HepG2 (cell line): ENCODE measurements at regions not wholly inside any gene's neighbourhood (a gene's known extent, or its start where the extent isn't known, plus 50 kb on each side); places are given as distances from the start of the nearest gene placed in this dataset.

Experiments used
- ATAC-seq: fragments of 200-7000 bp; cut with Tn5 transposase; 3 replicates; pipeline ENCODE4 v1.9.1; 2020; ENCODE audit warnings: mild to moderate bottlenecking, moderate library complexity
- BruUV-seq: library from RNA; stranded (reverse); fragments of 400-500 nt; replicated peaks from 2 replicates; lab custom pipeline; 2021; lab: Mats Ljungman, UMichigan
- CTCF ChIA-PET: fragments of 300-600 bp; formaldehyde crosslinking; extraction: SDS; loops from one replicate; lab custom pipeline; 2021; ENCODE audit warnings: low total read pairs, inconsistent platforms, low intra/inter-chr PET ratio; lab: Yijun Ruan, JAX
- POLR2A ChIA-PET: fragments of 350-600 bp; sonication (Branson Sonifier 250); formaldehyde crosslinking; loops from one replicate; lab custom pipeline; 2020; ENCODE audit warnings: antibody characterized with exemption, inconsistent platforms; lab: Yijun Ruan, JAX
- DNase-seq: peaks from one replicate; pipeline ENCODE4 v3.0.0-alpha.2; 2015; ENCODE audit warnings: low spot score
- FAIRE-seq: peaks from 3 replicates; lab custom pipeline; 2011; peaks lifted over from hg19 to GRCh38; lab: Jason Lieb, UNC
- H2AFZ ChIP-seq: one replicate; pipeline ENCODE4 v1.6.1; 2011; ENCODE audit warnings: low read length, inconsistent platforms
- H3K27ac ChIP-seq: fragments of 300-600 bp; 3 replicates; pipeline ENCODE4 v1.8.0; 2011; ENCODE audit warnings: mixed run types, mild to moderate bottlenecking, mixed read lengths, low read length, inconsistent platforms; ENCODE audit not compliant: insufficient read depth; ENCODE audit errors: extremely low read length
- H3K27me3 ChIP-seq, 2 experiments: fragments of 200-600 bp in 1 of 2; 2 replicates in 1 of 2; 3 replicates in 1 of 2; pipeline versions ENCODE4 v1.6.0 to v1.8.0; 2011; ENCODE audit warnings: low read length in 2 of 2, mild to moderate bottlenecking in 2 of 2, moderate library complexity in 2 of 2, inconsistent platforms in 1 of 2; ENCODE audit not compliant: insufficient read depth in 2 of 2, control insufficient read depth in 1 of 2
- H3K36me3 ChIP-seq, 2 experiments: fragments of 200-600 bp in 1 of 2; replicated peaks in 1 of 2; 2 replicates in 1 of 2; 3 replicates in 1 of 2; pipeline versions ENCODE4 v1.5.1 to v1.8.0; 2011; ENCODE audit warnings: low read length in 2 of 2, inconsistent platforms in 1 of 2; ENCODE audit not compliant: insufficient read depth in 2 of 2, control insufficient read depth in 1 of 2
- H3K4me1 ChIP-seq: 2 replicates; pipeline ENCODE4 v1.5.1; 2012; ENCODE audit warnings: low read length, inconsistent platforms; ENCODE audit not compliant: insufficient read depth
- H3K4me2 ChIP-seq: 2 replicates; pipeline ENCODE4 v1.6.0; 2011; ENCODE audit warnings: low read depth, low read length, inconsistent platforms
- H3K4me3 ChIP-seq, 3 experiments: fragments of 200-600 bp in 1 of 3; sonication (generic), shearing (Covaris generic) in 1 of 3; replicated peaks in 1 of 3; 2 replicates each; pipeline ENCODE4 v1.5.1; 2011 to 2016; ENCODE audit warnings: low read length in 3 of 3, inconsistent platforms in 2 of 3, low read depth in 2 of 3, mild to moderate bottlenecking in 2 of 3, control low read depth in 1 of 3, mixed read lengths in 1 of 3; ENCODE audit not compliant: insufficient read depth in 1 of 3
- H3K79me2 ChIP-seq: one replicate; pipeline ENCODE4 v1.6.1; 2011; ENCODE audit warnings: low read length, inconsistent platforms; ENCODE audit not compliant: insufficient read depth
- H3K9ac ChIP-seq: 2 replicates; pipeline ENCODE4 v1.6.0; 2011; ENCODE audit warnings: mild to moderate bottlenecking, low read depth, low read length, inconsistent platforms; ENCODE audit not compliant: insufficient read depth
- H3K9me3 ChIP-seq: 2 replicates; pipeline ENCODE4 v1.5.1; 2012; ENCODE audit warnings: mild to moderate bottlenecking, low read length
- H4K20me1 ChIP-seq: 2 replicates; pipeline ENCODE4 v1.6.0; 2011; ENCODE audit warnings: inconsistent platforms, mild to moderate bottlenecking, low read length, moderate library complexity; ENCODE audit not compliant: insufficient read depth
- ESRRA ChIP-seq: sonication (generic); formaldehyde crosslinking; IDR thresholded peaks from 2 replicates; pipeline ENCODE4 v1.5.1; 2020; ENCODE audit warnings: mild to moderate bottlenecking, low read depth, missing genetic modification reagents
- GTF2F1 ChIP-seq: fragments of 150-350 bp; IDR thresholded peaks from 2 replicates; pipeline ENCODE4 v1.6.1; 2014; ENCODE audit warnings: low read length
- KAT7 ChIP-seq: IDR thresholded peaks from 2 replicates; pipeline ENCODE4 v1.6.1; 2018; ENCODE audit warnings: borderline replicate concordance, missing compliant biosample characterization
- PRDM4 ChIP-seq: sonication (generic); formaldehyde crosslinking; IDR thresholded peaks from 2 replicates; pipeline ENCODE4 v1.9.0; 2021; ENCODE audit warnings: missing genetic modification reagents, borderline replicate concordance
- SOX13 ChIP-seq, 3 experiments: fragments of 450-650 bp in 1 of 3; sonication (generic) in 1 of 3; formaldehyde crosslinking in 1 of 3; IDR thresholded peaks in 2 of 3; conservative IDR thresholded peaks in 1 of 3; 2 replicates each; pipeline versions ENCODE4 v1.5.0 to v1.6.1; 2016 to 2020; ENCODE audit warnings: antibody characterized with exemption in 1 of 3, mild to moderate bottlenecking in 1 of 3, missing compliant biosample characterization in 1 of 3, missing genetic modification reagents in 1 of 3, moderate library complexity in 1 of 3
- SSRP1 ChIP-seq: IDR thresholded peaks from 2 replicates; pipeline ENCODE4 v1.6.1; 2016; ENCODE audit warnings: control low read depth
- ZFYVE20 ChIP-seq: sonication (generic); formaldehyde crosslinking; IDR thresholded peaks from 2 replicates; pipeline ENCODE4 v1.8.0; 2023; ENCODE audit warnings: low read depth, mild to moderate bottlenecking, moderate library complexity, missing genetic modification reagents, borderline replicate concordance
- ZNF280B ChIP-seq: sonication (generic); formaldehyde crosslinking; IDR thresholded peaks from 2 replicates; pipeline ENCODE4 v1.5.0; 2020; ENCODE audit warnings: missing genetic modification reagents, mild to moderate bottlenecking, borderline replicate concordance
- ZNF383 ChIP-seq: sonication (generic); formaldehyde crosslinking; IDR thresholded peaks from 2 replicates; pipeline ENCODE4 v1.4.0; 2020; ENCODE audit warnings: missing genetic modification reagents, mild to moderate bottlenecking, borderline replicate concordance
- ZNF574 ChIP-seq: sonication (generic); formaldehyde crosslinking; IDR thresholded peaks from 2 replicates; pipeline ENCODE4 v1.4.0; 2020; ENCODE audit warnings: missing genetic modification reagents
- ZNF780A ChIP-seq: sonication (generic); formaldehyde crosslinking; IDR thresholded peaks from 2 replicates; pipeline ENCODE4 v1.8.0; 2022; ENCODE audit warnings: mild to moderate bottlenecking, missing genetic modification reagents, moderate library complexity
- ZNF839 ChIP-seq: sonication (generic); formaldehyde crosslinking; IDR thresholded peaks from 2 replicates; pipeline ENCODE4 v1.4.0; 2020; ENCODE audit warnings: missing genetic modification reagents, mild to moderate bottlenecking, borderline replicate concordance
- WGBS: methylation state at CpG from one replicate; pipeline ENCODE4 v1.1.6; 2017; ENCODE audit warnings: low lambda C conversion rate; 5-methylcytosine and 5-hydroxymethylcytosine counted together
- in situ Hi-C: cut with HindIII; loops from 2 replicates; pipeline ENCODE4 v1.10.0; 2017; ENCODE audit warnings: low pct_unique_long_range_greater_than_20kb; ENCODE audit not compliant: extremely low pct_ligation_motif_present
- intact Hi-C: fragments of 100-400 bp; cut with micrococcal nuclease; formaldehyde crosslinking; loops from one replicate; pipeline ENCODE4 v1.10.0; 2022; ENCODE audit not compliant: unreplicated experiment

- POLR2A ChIA-PET, result no interaction called here
- 73% methylated on average over 25 of the region's 31 CpGs for WGBS
- BruUV-seq, result no TSS peak
- in situ Hi-C loops (loop anchor here (10.0 kb wide), 1 partner anchor 212 kb away; no protein-coding TSS in a partner anchor), intact Hi-C loops (no loop called here)
- DNase-seq, result no peak
- Histone ChIP-seq H3K27me3 (peaks cover 2 to 7% of the 10 kb centered on the region in 2 experiments; a peak in 4 of 5 replicates), H2AFZ (no peak overlapping the region), H3K4me2 (no peak overlapping the region), H3K4me3 (no peak overlapping the region), H3K9ac (no peak overlapping the region), H3K27ac (no peak overlapping the region), H3K36me3 (no peaks in the 10 kb centered on the region), H3K79me2 (no peaks in the 10 kb centered on the region), H3K9me3 (no peaks in the 10 kb centered on the region), H4K20me1 (no peaks in the 10 kb centered on the region), H3K4me1 (no peaks in the 10 kb centered on the region)
- CTCF ChIA-PET, result no interaction called here
- no peak for ATAC-seq
- no peak for FAIRE-seq
- TF ChIP-seq ZNF780A (CRISPR knock-in tag) (no peak), PRDM4 (CRISPR knock-in tag) (no peak), SOX13 (IDR thresholded peaks at IDR 0.05) (no peak), SOX13 (CRISPR knock-in tag; conservative IDR thresholded peaks at IDR 0.05 in 1 of 2, IDR thresholded peaks at IDR 0.05 in 1 of 2) (no peak), ZNF574 (CRISPR knock-in tag) (no peak), KAT7 (CRISPR knock-in tag) (no peak), ZNF383 (CRISPR knock-in tag) (no peak), ZNF280B (CRISPR knock-in tag) (no peak), GTF2F1 (no peak), ZFYVE20 (CRISPR knock-in tag) (no peak), ZNF839 (CRISPR knock-in tag) (no peak), SSRP1 (CRISPR knock-in tag) (no peak), ESRRA (CRISPR knock-in tag) (no peak)
These were observed 269.6 kb downstream of the ADGRD1 start for GRCh38 chr12:131223171-131223761.
